Stimulated activated CD8-positive, alpha-beta memory T cell treated with anti-CD3 and anti-CD28 coated beads, Interleukin-15, amount 100 ng/mL, for 24 hours (primary cell): ENCODE measurements at regions not wholly inside any gene's neighbourhood (a gene's known extent, or its start where the extent isn't known, plus 50 kb on each side); places are given as distances from the start of the nearest gene placed in this dataset.
"Not testable (repeated sequence)": the region's sequence is repeated elsewhere in the genome, so short reads cannot be mapped to it uniquely, and the experiment has no call there.

Experiments
- DNase-seq: peaks from one replicate; pipeline ENCODE4 v3.0.0-alpha.2; 2020; ENCODE audit warnings: low read depth

- DNase-seq = peak; percentile 32
Measured at GRCh38 chr13:24618011-24618955, 61.9 kb upstream of the ATP12A start.

GRCh38 chr13:24619282-24619681 lies 60.9 kb upstream of the ATP12A start:
- DNase-seq = no peak

- DNase-seq = not testable (repeated sequence)
Measured at GRCh38 chr13:24622481-24623148, 57.6 kb upstream of the ATP12A start.

- no peak for DNase-seq
Measured at GRCh38 chr13:24623149-24623665, 57.0 kb upstream of the ATP12A start.

- DNase-seq = no peak
Measured at GRCh38 chr13:24624363-24624762, 55.8 kb upstream of the ATP12A start.

- no peak for DNase-seq
Measured at GRCh38 chr13:24624801-24625231, 55.4 kb upstream of the ATP12A start.

- DNase-seq = no peak
Measured at GRCh38 chr13:24625331-24625731, 54.9 kb upstream of the ATP12A start.

GRCh38 chr13:24625870-24626849 lies 54.0 kb upstream of the ATP12A start:
- DNase-seq = no peak

GRCh38 chr13:24627090-24627714 lies 53.0 kb upstream of the ATP12A start:
- DNase-seq = no peak

GRCh38 chr13:24627946-24628345 lies 52.3 kb upstream of the ATP12A start:
- DNase-seq = no peak

- DNase-seq = no peak
Measured at GRCh38 chr13:24629320-24629719, 50.9 kb upstream of the ATP12A start.

GRCh38 chr13:24630121-24630520 lies 50.1 kb upstream of the ATP12A start:
- DNase-seq = no peak
